ENCODE measurements at regions not wholly inside any gene's neighbourhood (a gene's known extent, or its start where the extent isn't known, plus 50 kb on each side); places are given as distances from the start of the nearest gene placed in this dataset.

- ATAC-seq (no peak), DNase-seq (no peak)
- WGBS, 3 donors: 82 to 86% (median 85%) methylated on average over 5 of the region's 5 CpGs
- Histone ChIP-seq H3K4me3 (no peak overlapping the region), H3K4me1 (no peaks in the 10 kb centered on the region), H3K9me3 (no peaks in the 10 kb centered on the region), H3K27ac (no peak overlapping the region), H3K36me3 (ENCODE audit: insufficient read depth in 1 of 2, low read depth in 1 of 2) (no peaks in the 10 kb centered on the region), H3K27me3 (ENCODE audit: insufficient read depth in 3 of 3, low read length in 2 of 3) (no peaks in the 10 kb centered on the region)
- no peak for TF ChIP-seq CTCF (IDR thresholded peaks at IDR 0.05)
- intact Hi-C loops (cut with DNase I): no loop called here
Measured at GRCh38 chr16:54589326-54589725, 302.7 kb upstream of the IRX3 start.

- Histone ChIP-seq H3K4me1 (no peaks in the 10 kb centered on the region), H3K9me3 (no peaks in the 10 kb centered on the region), H3K36me3 (ENCODE audit: insufficient read depth in 1 of 2, low read depth in 1 of 2) (no peaks in the 10 kb centered on the region), H3K27ac (no peak overlapping the region), H3K4me3 (no peak overlapping the region), H3K27me3 (ENCODE audit: insufficient read depth in 3 of 3, low read length in 2 of 3) (no peaks in the 10 kb centered on the region)
- no peak for DNase-seq
- TF ChIP-seq CTCF (IDR thresholded peaks at IDR 0.05): no peak
- 58 to 70% (median 65%) methylated on average over 5 of the region's 5 CpGs for WGBS, 3 donors
- intact Hi-C loops (cut with DNase I): loop anchor here in 1 of 2 donors (1.0 kb wide), 1 partner anchor 30 kb away; no protein-coding TSS in a partner anchor
- no peak for ATAC-seq
Measured at GRCh38 chr16:54588026-54588425, 301.4 kb upstream of the IRX3 start.

- Histone ChIP-seq H3K9me3 (no peaks in the 10 kb centered on the region), H3K4me3 (no peak overlapping the region), H3K4me1 (no peaks in the 10 kb centered on the region), H3K27ac (no peak overlapping the region), H3K36me3 (ENCODE audit: insufficient read depth in 1 of 2, low read depth in 1 of 2) (no peaks in the 10 kb centered on the region), H3K27me3 (ENCODE audit: insufficient read depth in 3 of 3, low read length in 2 of 3) (no peaks in the 10 kb centered on the region)
- TF ChIP-seq CTCF (IDR thresholded peaks at IDR 0.05): no peak
- ATAC-seq (no peak), DNase-seq (no peak)
- intact Hi-C loops (cut with DNase I): no loop called here
- WGBS, 3 donors: 65 to 89% (median 88%) methylated on average over 3 of the region's 3 CpGs
Measured at GRCh38 chr16:54587176-54587515, 300.6 kb upstream of the IRX3 start.

- H3K4me1 ChIP-seq: no peaks in the 10 kb centered on the region
- TF ChIP-seq CTCF (IDR thresholded peaks at IDR 0.05): no peak
- no peak for ATAC-seq
- DNase-seq: no peak
- H3K27me3 ChIP-seq (ENCODE audit: insufficient read depth in 3 of 3, low read length in 2 of 3): no peaks in the 10 kb centered on the region
- no peak overlapping the region for H3K27ac ChIP-seq
- 63 to 76% (median 64%) methylated on average over 4 of the region's 4 CpGs for WGBS, 3 donors
- H3K9me3 ChIP-seq: no peaks in the 10 kb centered on the region
- H3K4me3 ChIP-seq: no peak overlapping the region
- intact Hi-C loops (cut with DNase I): no loop called here
- no peaks in the 10 kb centered on the region for H3K36me3 ChIP-seq (ENCODE audit: insufficient read depth in 1 of 2, low read depth in 1 of 2)
Measured at GRCh38 chr16:54586474-54587175, 300.0 kb upstream of the IRX3 start.

GRCh38 chr16:54585998-54586340 lies 299.4 kb upstream of the IRX3 start:
- no peak overlapping the region for H3K27ac ChIP-seq
- WGBS, 3 donors: 73 to 75% (median 73%) methylated on average over 14 of the region's 14 CpGs
- no peak for ATAC-seq
- intact Hi-C loops (cut with DNase I): no loop called here
- no peaks in the 10 kb centered on the region for H3K9me3 ChIP-seq
- no peak for TF ChIP-seq CTCF (IDR thresholded peaks at IDR 0.05)
- no peaks in the 10 kb centered on the region for H3K27me3 ChIP-seq (ENCODE audit: insufficient read depth in 3 of 3, low read length in 2 of 3)
- no peaks in the 10 kb centered on the region for H3K4me1 ChIP-seq
- H3K4me3 ChIP-seq: no peak overlapping the region
- H3K36me3 ChIP-seq (ENCODE audit: insufficient read depth in 1 of 2, low read depth in 1 of 2): no peaks in the 10 kb centered on the region
- no peak for DNase-seq

All from psoas muscle (tissue), 7 donors.